GM12878 (cell line): ENCODE measurements at regions not wholly inside any gene's neighbourhood (a gene's known extent, or its start where the extent isn't known, plus 50 kb on each side); places are given as distances from the start of the nearest gene placed in this dataset.

ENCODE experiments used
- ATAC-seq: fragments of 200-7000 bp; cut with Tn5 transposase; 3 replicates; pipeline ENCODE4 v1.9.1; 2020; ENCODE audit warnings: mild to moderate bottlenecking, moderate library complexity
- BruUV-seq: library from RNA; stranded (reverse); fragments of 400-500 nt; replicated peaks from 2 replicates; lab custom pipeline; 2021; lab: Mats Ljungman, UMichigan
- CTCF ChIA-PET: fragments of 300-600 bp; sonication (Branson Sonifier 250); formaldehyde crosslinking; extraction: SDS; loops from one replicate; lab custom pipeline; 2021; ENCODE audit warnings: inconsistent platforms; lab: Yijun Ruan, JAX
- POLR2A ChIA-PET: fragments of 350-600 bp; formaldehyde crosslinking; extraction: SDS; loops from one replicate; lab custom pipeline; 2021; ENCODE audit warnings: inconsistent platforms; lab: Charles Lee
- RAD21 ChIA-PET: fragments of 300-600 bp; sonication (Branson Sonifier 250); formaldehyde crosslinking; loops from one replicate; lab custom pipeline; 2023; ENCODE audit warnings: antibody characterized with exemption; ENCODE audit not compliant: unreplicated experiment; lab: Charles Lee
- SMC1A ChIA-PET: fragments of 300-600 bp; sonication (Branson Sonifier 250); formaldehyde crosslinking; loops from one replicate; lab custom pipeline; 2023; ENCODE audit not compliant: unreplicated experiment, uncharacterized antibody; lab: Charles Lee
- DNase-seq: peaks from one replicate; pipeline ENCODE4 v3.0.0-alpha.2; 2011; ENCODE audit warnings: low read depth, low spot score
- FAIRE-seq: peaks from 3 replicates; lab custom pipeline; 2011; peaks lifted over from hg19 to GRCh38; lab: Jason Lieb, UNC
- H2AFZ ChIP-seq: 2 replicates; pipeline ENCODE4 v1.6.0; 2011; ENCODE audit warnings: low read depth, low read length, control low read depth; ENCODE audit not compliant: control insufficient read depth
- H3K27ac ChIP-seq: 2 replicates; pipeline ENCODE4 v1.5.1; 2011; ENCODE audit warnings: control low read depth; ENCODE audit not compliant: control insufficient read depth, insufficient read depth
- H3K27me3 ChIP-seq, 2 experiments: replicated peaks in 1 of 2; 2 replicates each; pipeline versions ENCODE4 v1.6.0 to v1.6.1; 2011; ENCODE audit warnings: low read length in 1 of 2; ENCODE audit not compliant: control insufficient read depth in 2 of 2, insufficient read depth in 2 of 2
- H3K36me3 ChIP-seq, 2 experiments: 2 replicates each; pipeline ENCODE4 v1.5.1; 2011; ENCODE audit warnings: low read length in 1 of 2; ENCODE audit not compliant: control insufficient read depth in 2 of 2, insufficient read depth in 2 of 2
- H3K4me1 ChIP-seq: 2 replicates; pipeline ENCODE4 v1.6.1; 2011; ENCODE audit warnings: mild to moderate bottlenecking, low read length, moderate library complexity, mixed read lengths; ENCODE audit not compliant: control insufficient read depth, insufficient read depth
- H3K4me2 ChIP-seq: 2 replicates; pipeline ENCODE4 v1.6.0; 2011; ENCODE audit warnings: control low read depth; ENCODE audit not compliant: control insufficient read depth, insufficient read depth
- H3K4me3 ChIP-seq: fragments of 200-600 bp; sonication (generic); 2 replicates; pipeline ENCODE4 v1.5.1; 2016
- H3K79me2 ChIP-seq: 2 replicates; pipeline ENCODE4 v1.6.0; 2011; ENCODE audit warnings: low read length; ENCODE audit not compliant: control insufficient read depth, insufficient read depth
- H3K9ac ChIP-seq: 2 replicates; pipeline ENCODE4 v1.8.0; 2011; ENCODE audit warnings: low read length, control low read depth, mixed read lengths; ENCODE audit not compliant: control insufficient read depth, insufficient read depth
- H3K9me3 ChIP-seq: replicated peaks from 3 replicates; pipeline ENCODE4 v1.5.1; 2011; ENCODE audit warnings: mild to moderate bottlenecking, low read length; ENCODE audit not compliant: control insufficient read depth, insufficient read depth
- H4K20me1 ChIP-seq: 2 replicates; pipeline ENCODE4 v1.6.0; 2011; ENCODE audit not compliant: control insufficient read depth, insufficient read depth
- BHLHE40 ChIP-seq, 2 experiments: fragments of 450-650 bp in 1 of 2; IDR thresholded peaks; 2 replicates each; pipeline ENCODE4 v1.6.1; 2011 to 2017; ENCODE audit warnings: low read depth in 2 of 2, borderline replicate concordance in 1 of 2, improper control_type of control experiment in 1 of 2, low read length in 1 of 2, mild to moderate bottlenecking in 1 of 2
- CBX5 ChIP-seq: sonication (generic); IDR thresholded peaks from 2 replicates; pipeline ENCODE4 v1.6.1; 2016; ENCODE audit warnings: low read depth, moderate library complexity, mild to moderate bottlenecking, inconsistent platforms
- E4F1 ChIP-seq: fragments of 450-650 bp; IDR thresholded peaks from 2 replicates; pipeline ENCODE4 v1.6.1; 2018; ENCODE audit warnings: borderline replicate concordance, mild to moderate bottlenecking; ENCODE audit not compliant: partially characterized antibody
- ESRRA ChIP-seq: IDR thresholded peaks from 2 replicates; pipeline ENCODE4 v1.6.1; 2012; ENCODE audit warnings: mild to moderate bottlenecking, low read length, improper control_type of control experiment
- EZH2 ChIP-seq: IDR thresholded peaks from 2 replicates; pipeline ENCODE4 v1.6.1; 2012; ENCODE audit warnings: low read depth, mild to moderate bottlenecking, control low read depth, inconsistent platforms, low read length, borderline replicate concordance; ENCODE audit not compliant: control insufficient read depth
- NFIC ChIP-seq: IDR thresholded peaks from 2 replicates; pipeline ENCODE4 v1.6.1; 2012; ENCODE audit warnings: low read depth, mild to moderate bottlenecking, inconsistent platforms, low read length, moderate library complexity
- NFYA ChIP-seq: IDR thresholded peaks from 2 replicates; pipeline ENCODE4 v1.6.1; 2011; ENCODE audit warnings: low read depth, mild to moderate bottlenecking, low read length, improper control_type of control experiment, borderline replicate concordance
- NFYB ChIP-seq: IDR thresholded peaks from 2 replicates; pipeline ENCODE4 v1.6.1; 2011; ENCODE audit warnings: low read depth, mild to moderate bottlenecking, low read length, improper control_type of control experiment, moderate library complexity; ENCODE audit not compliant: insufficient read depth
- RFX5 ChIP-seq: IDR thresholded peaks from 2 replicates; pipeline ENCODE4 v1.6.1; 2011; ENCODE audit warnings: low read depth, low read length, improper control_type of control experiment
- RUNX3 ChIP-seq: IDR thresholded peaks from 2 replicates; pipeline ENCODE4 v1.6.1; 2012; ENCODE audit warnings: low read length, inconsistent platforms
- SRF ChIP-seq, 2 experiments: IDR thresholded peaks; 2 replicates each; pipeline ENCODE4 v1.6.1; 2011; ENCODE audit warnings: low read depth in 2 of 2, low read length in 2 of 2, mild to moderate bottlenecking in 1 of 2, moderate library complexity in 1 of 2
- SUPT20H ChIP-seq: IDR thresholded peaks from 2 replicates; pipeline ENCODE4 v1.6.1; 2011; ENCODE audit warnings: low read depth, mild to moderate bottlenecking, low read length, moderate library complexity, borderline replicate concordance; ENCODE audit not compliant: control insufficient read depth
- TBL1XR1 ChIP-seq: IDR thresholded peaks from 2 replicates; pipeline ENCODE4 v1.6.1; 2012; ENCODE audit warnings: low read depth, low read length, improper control_type of control experiment
- YY1 ChIP-seq: IDR thresholded peaks from 2 replicates; pipeline ENCODE4 v1.6.1; 2011; ENCODE audit warnings: low read depth, mild to moderate bottlenecking, low read length
- ZZZ3 ChIP-seq: IDR thresholded peaks from 2 replicates; pipeline ENCODE4 v1.6.1; 2011; ENCODE audit warnings: low read depth; ENCODE audit not compliant: control insufficient read depth, insufficient read length
- WGBS: methylation state at CpG from one replicate; pipeline ENCODE4 v1.1.6; 2016; ENCODE audit warnings: low lambda C conversion rate; ENCODE audit not compliant: insufficient replicate concordance, insufficient coverage; ENCODE audit errors: missing lambda C conversion rate; 5-methylcytosine and 5-hydroxymethylcytosine counted together
- in situ Hi-C: fragments of 300-500 bp; cut with MboI; formaldehyde crosslinking; loops from 9 replicates; pipeline ENCODE4 v1.14.3; 2018; ENCODE audit warnings: mixed read lengths
- intact Hi-C: fragments of 100-400 bp; cut with micrococcal nuclease; formaldehyde crosslinking; loops from one replicate; pipeline ENCODE4 v1.14.2; 2022; ENCODE audit not compliant: unreplicated experiment
- TF ChIP-seq, protein P1 (sequence below): fragments of 150-350 bp; IDR thresholded peaks from 2 replicates; pipeline ENCODE4 v1.6.1; 2016; ENCODE audit warnings: low read depth, low read length

- TF ChIP-seq ZZZ3, result no peak
- TF ChIP-seq, all 136 proteins: peak for 0
These were observed 55.2 kb upstream of the MED9 start (continued) for GRCh38 chr17:17421346-17422216.

DNA sequence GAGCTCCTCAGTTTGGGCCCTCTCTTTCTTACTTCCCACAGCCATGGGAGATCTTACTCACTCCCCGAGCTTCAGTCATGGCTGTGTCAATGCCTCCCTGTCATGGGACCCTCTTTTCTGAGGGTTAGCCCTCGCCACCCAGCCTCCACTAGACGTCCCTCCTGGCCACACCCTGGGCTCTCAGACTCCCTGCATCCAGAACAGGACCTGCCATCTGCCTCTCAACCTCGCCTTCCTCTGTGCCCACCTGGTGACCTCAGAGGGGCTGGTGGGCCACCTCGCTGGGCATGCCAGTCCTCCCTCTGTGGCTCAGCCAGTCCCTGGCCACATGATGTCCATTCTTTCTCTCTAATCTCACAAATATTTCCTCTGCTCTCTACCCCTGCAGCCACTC is 54.6 kb upstream of the MED9 start:
- intact Hi-C loops, result no loop called here
- ChIA-PET SMC1A (no interaction called here), CTCF (no interaction called here), POLR2A (interaction anchor here (0.6 kb wide), 1 partner anchor 91 kb away, joined by 3 read pairs; no protein-coding TSS in a partner anchor), RAD21 (no interaction called here)
- Histone ChIP-seq H3K4me3 (no peak overlapping the region), H3K4me1 (no peaks in the 10 kb centered on the region), H3K79me2 (no peaks in the 10 kb centered on the region), H3K27me3 (0 out of 4 replicates have a peak, but pooled peaks cover 0 to 2% of the 10 kb centered on the region in 2 experiments), H3K9me3 (peaks cover 9% of the 10 kb centered on the region; the same call in 2 of the 3 replicates), H3K36me3 (no peaks in the 10 kb centered on the region), H3K9ac (no peak overlapping the region), H3K27ac (no peak overlapping the region), H3K4me2 (no peak overlapping the region), H4K20me1 (no peaks in the 10 kb centered on the region), H2AFZ (no peak overlapping the region)
- no peak for ATAC-seq
- no peak for FAIRE-seq
- 2% methylated on average over 5 of the region's 5 CpGs for WGBS
- in situ Hi-C loops, result no loop called here
- no TSS peak for BruUV-seq
- DNase-seq, result no peak
- TF ChIP-seq NFYB (no peak), RUNX3 (no peak), E4F1 (no peak), CBX5 (no peak), NFYA (no peak), SUPT20H (no peak), BHLHE40 (IDR thresholded peaks at IDR 0.05; ENCODE audit: borderline replicate concordance in 1 of 2, low read depth in 2 of 2, low read length in 1 of 2) (no peak), EZH2 (no peak), YY1 (no peak), ESRRA (no peak), RFX5 (no peak), TBL1XR1 (no peak), SRF (IDR thresholded peaks at IDR 0.05; ENCODE audit: low read depth in 2 of 2, low read length in 2 of 2) (no peak), NFIC (no peak)
- TF ChIP-seq, protein P1, sequence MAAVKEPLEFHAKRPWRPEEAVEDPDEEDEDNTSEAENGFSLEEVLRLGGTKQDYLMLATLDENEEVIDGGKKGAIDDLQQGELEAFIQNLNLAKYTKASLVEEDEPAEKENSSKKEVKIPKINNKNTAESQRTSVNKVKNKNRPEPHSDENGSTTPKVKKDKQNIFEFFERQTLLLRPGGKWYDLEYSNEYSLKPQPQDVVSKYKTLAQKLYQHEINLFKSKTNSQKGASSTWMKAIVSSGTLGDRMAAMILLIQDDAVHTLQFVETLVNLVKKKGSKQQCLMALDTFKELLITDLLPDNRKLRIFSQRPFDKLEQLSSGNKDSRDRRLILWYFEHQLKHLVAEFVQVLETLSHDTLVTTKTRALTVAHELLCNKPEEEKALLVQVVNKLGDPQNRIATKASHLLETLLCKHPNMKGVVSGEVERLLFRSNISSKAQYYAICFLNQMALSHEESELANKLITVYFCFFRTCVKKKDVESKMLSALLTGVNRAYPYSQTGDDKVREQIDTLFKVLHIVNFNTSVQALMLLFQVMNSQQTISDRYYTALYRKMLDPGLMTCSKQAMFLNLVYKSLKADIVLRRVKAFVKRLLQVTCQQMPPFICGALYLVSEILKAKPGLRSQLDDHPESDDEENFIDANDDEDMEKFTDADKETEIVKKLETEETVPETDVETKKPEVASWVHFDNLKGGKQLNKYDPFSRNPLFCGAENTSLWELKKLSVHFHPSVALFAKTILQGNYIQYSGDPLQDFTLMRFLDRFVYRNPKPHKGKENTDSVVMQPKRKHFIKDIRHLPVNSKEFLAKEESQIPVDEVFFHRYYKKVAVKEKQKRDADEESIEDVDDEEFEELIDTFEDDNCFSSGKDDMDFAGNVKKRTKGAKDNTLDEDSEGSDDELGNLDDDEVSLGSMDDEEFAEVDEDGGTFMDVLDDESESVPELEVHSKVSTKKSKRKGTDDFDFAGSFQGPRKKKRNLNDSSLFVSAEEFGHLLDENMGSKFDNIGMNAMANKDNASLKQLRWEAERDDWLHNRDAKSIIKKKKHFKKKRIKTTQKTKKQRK, result no peak
